ENCODE measurements at regions not wholly inside any gene's neighbourhood (a gene's known extent, or its start where the extent isn't known, plus 50 kb on each side); places are given as distances from the start of the nearest gene placed in this dataset.
"Not testable (repeated sequence)": the region's sequence is repeated elsewhere in the genome, so short reads cannot be mapped to it uniquely, and the experiment has no call there.

- no peak overlapping the region for H3K4me3 ChIP-seq (ENCODE audit: low read length)
These were observed 233.1 kb downstream of the RASEF start for GRCh38 chr9:82829818-82830217.

GRCh38 chr9:82865524-82865923 is 197.4 kb downstream of the RASEF start:
- Histone ChIP-seq H3K36me3 (ENCODE audit: insufficient read depth, low read length) (no peaks in the 10 kb centered on the region), H3K4me1 (ENCODE audit: low read length) (no peaks in the 10 kb centered on the region), H3K4me3 (ENCODE audit: low read length) (no peak overlapping the region), H3K79me2 (ENCODE audit: low read length) (no peaks in the 10 kb centered on the region), H3K27ac (ENCODE audit: low read length) (no peak overlapping the region), H3K27me3 (ENCODE audit: low read length) (no peaks in the 10 kb centered on the region), H3K9me3 (ENCODE audit: low read length) (peaks cover 6% of the 10 kb centered on the region), H3K9me2 (replicated peaks; ENCODE audit: insufficient read depth, low read length) (no peaks in the 10 kb centered on the region), H3K9ac (ENCODE audit: low read length) (no peak overlapping the region), H2AFZ (ENCODE audit: low read length) (no peak overlapping the region), H3K4me2 (ENCODE audit: low read depth, low read length, poor library complexity, severe bottlenecking) (no peak overlapping the region), H4K20me1 (ENCODE audit: insufficient read depth, low read depth, low read length) (no peaks in the 10 kb centered on the region)
- DNase-seq = no peak

More at GRCh38 chr9:82829818-82830217, 233.1 kb downstream of the RASEF start:
- Histone ChIP-seq H3K9me2 (replicated peaks; ENCODE audit: insufficient read depth, low read length) (no peaks in the 10 kb centered on the region), H3K9me3 (ENCODE audit: low read length) (0 out of 2 replicates have a peak, but pooled peaks cover 6% of the 10 kb centered on the region), H3K4me2 (ENCODE audit: low read depth, low read length, poor library complexity, severe bottlenecking) (no peak overlapping the region), H3K4me1 (ENCODE audit: low read length) (no peaks in the 10 kb centered on the region), H3K36me3 (ENCODE audit: insufficient read depth, low read length) (no peaks in the 10 kb centered on the region), H4K20me1 (ENCODE audit: insufficient read depth, low read depth, low read length) (no peaks in the 10 kb centered on the region), H3K27ac (ENCODE audit: low read length) (no peak overlapping the region), H3K9ac (ENCODE audit: low read length) (no peak overlapping the region), H2AFZ (ENCODE audit: low read length) (no peak overlapping the region), H3K27me3 (ENCODE audit: low read length) (no peaks in the 10 kb centered on the region), H3K79me2 (ENCODE audit: low read length) (no peaks in the 10 kb centered on the region)
- no peak for DNase-seq

GRCh38 chr9:82880336-82881050 is 182.4 kb downstream of the RASEF start:
- H4K20me1 ChIP-seq (ENCODE audit: insufficient read depth, low read depth, low read length) = no peaks in the 10 kb centered on the region
- no peaks in the 10 kb centered on the region for H3K27me3 ChIP-seq (ENCODE audit: low read length)
- no peak overlapping the region for H3K4me3 ChIP-seq (ENCODE audit: low read length)
- H3K4me1 ChIP-seq (ENCODE audit: low read length) = no peaks in the 10 kb centered on the region
- H3K4me2 ChIP-seq (ENCODE audit: low read depth, low read length, poor library complexity, severe bottlenecking) = no peak overlapping the region
- H3K9ac ChIP-seq (ENCODE audit: low read length) = no peak overlapping the region
- no peak overlapping the region for H3K27ac ChIP-seq (ENCODE audit: low read length)
- H3K36me3 ChIP-seq (ENCODE audit: insufficient read depth, low read length) = no peaks in the 10 kb centered on the region
- H3K9me3 ChIP-seq (ENCODE audit: low read length) = no peaks in the 10 kb centered on the region
- no peaks in the 10 kb centered on the region for H3K9me2 ChIP-seq (replicated peaks; ENCODE audit: insufficient read depth, low read length)
- no peaks in the 10 kb centered on the region for H3K79me2 ChIP-seq (ENCODE audit: low read length)
- DNase-seq = no peak
- H2AFZ ChIP-seq (ENCODE audit: low read length) = no peak overlapping the region

GRCh38 chr9:82882138-82882537 is 180.8 kb downstream of the RASEF start:
- Histone ChIP-seq H3K4me1 (ENCODE audit: low read length) (no peaks in the 10 kb centered on the region), H4K20me1 (ENCODE audit: insufficient read depth, low read depth, low read length) (no peaks in the 10 kb centered on the region), H3K9ac (ENCODE audit: low read length) (no peak overlapping the region), H3K79me2 (ENCODE audit: low read length) (no peaks in the 10 kb centered on the region), H3K4me3 (ENCODE audit: low read length) (no peak overlapping the region), H3K4me2 (ENCODE audit: low read depth, low read length, poor library complexity, severe bottlenecking) (no peak overlapping the region), H3K9me3 (ENCODE audit: low read length) (no peaks in the 10 kb centered on the region), H3K9me2 (replicated peaks; ENCODE audit: insufficient read depth, low read length) (no peaks in the 10 kb centered on the region), H3K27me3 (ENCODE audit: low read length) (no peaks in the 10 kb centered on the region), H3K27ac (ENCODE audit: low read length) (no peak overlapping the region), H3K36me3 (ENCODE audit: insufficient read depth, low read length) (no peaks in the 10 kb centered on the region), H2AFZ (ENCODE audit: low read length) (no peak overlapping the region)
- DNase-seq = no peak

GRCh38 chr9:82882748-82883147 is 180.2 kb downstream of the RASEF start:
- H2AFZ ChIP-seq (ENCODE audit: low read length) = no peak overlapping the region
- H3K36me3 ChIP-seq (ENCODE audit: insufficient read depth, low read length) = no peaks in the 10 kb centered on the region
- H3K9ac ChIP-seq (ENCODE audit: low read length) = no peak overlapping the region
- H3K27ac ChIP-seq (ENCODE audit: low read length) = no peak overlapping the region
- no peaks in the 10 kb centered on the region for H3K79me2 ChIP-seq (ENCODE audit: low read length)
- H4K20me1 ChIP-seq (ENCODE audit: insufficient read depth, low read depth, low read length) = no peaks in the 10 kb centered on the region
- no peak overlapping the region for H3K4me3 ChIP-seq (ENCODE audit: low read length)
- H3K4me1 ChIP-seq (ENCODE audit: low read length) = no peaks in the 10 kb centered on the region
- DNase-seq = no peak
- H3K9me2 ChIP-seq (replicated peaks; ENCODE audit: insufficient read depth, low read length) = no peaks in the 10 kb centered on the region
- H3K27me3 ChIP-seq (ENCODE audit: low read length) = no peaks in the 10 kb centered on the region
- no peaks in the 10 kb centered on the region for H3K9me3 ChIP-seq (ENCODE audit: low read length)
- H3K4me2 ChIP-seq (ENCODE audit: low read depth, low read length, poor library complexity, severe bottlenecking) = no peak overlapping the region

- Histone ChIP-seq H3K9me3 (ENCODE audit: low read length) (no peaks in the 10 kb centered on the region), H3K36me3 (ENCODE audit: insufficient read depth, low read length) (no peaks in the 10 kb centered on the region), H3K79me2 (ENCODE audit: low read length) (no peaks in the 10 kb centered on the region), H2AFZ (ENCODE audit: low read length) (no peak overlapping the region), H3K4me1 (ENCODE audit: low read length) (no peaks in the 10 kb centered on the region), H3K4me2 (ENCODE audit: low read depth, low read length, poor library complexity, severe bottlenecking) (no peak overlapping the region), H3K4me3 (ENCODE audit: low read length) (no peak overlapping the region), H3K27ac (ENCODE audit: low read length) (no peak overlapping the region), H3K27me3 (ENCODE audit: low read length) (no peaks in the 10 kb centered on the region), H3K9ac (ENCODE audit: low read length) (no peak overlapping the region), H3K9me2 (replicated peaks; ENCODE audit: insufficient read depth, low read length) (no peaks in the 10 kb centered on the region), H4K20me1 (ENCODE audit: insufficient read depth, low read depth, low read length) (no peaks in the 10 kb centered on the region)
- DNase-seq = no peak
These were observed 179.5 kb downstream of the RASEF start for GRCh38 chr9:82883436-82883835.

GRCh38 chr9:82883974-82884373 is 179.0 kb downstream of the RASEF start:
- not testable (repeated sequence) for H4K20me1 ChIP-seq (ENCODE audit: insufficient read depth, low read depth, low read length); H3K27ac ChIP-seq (ENCODE audit: low read length); H3K4me2 ChIP-seq (ENCODE audit: low read depth, low read length, poor library complexity, severe bottlenecking); H3K36me3 ChIP-seq (ENCODE audit: insufficient read depth, low read length); H2AFZ ChIP-seq (ENCODE audit: low read length); DNase-seq; H3K79me2 ChIP-seq (ENCODE audit: low read length); H3K9me3 ChIP-seq (ENCODE audit: low read length); H3K9ac ChIP-seq (ENCODE audit: low read length); H3K4me3 ChIP-seq (ENCODE audit: low read length); H3K9me2 ChIP-seq (replicated peaks; ENCODE audit: insufficient read depth, low read length); H3K27me3 ChIP-seq (ENCODE audit: low read length); H3K4me1 ChIP-seq (ENCODE audit: low read length)

GRCh38 chr9:82890401-82890800 is 172.5 kb downstream of the RASEF start:
- H3K79me2 ChIP-seq (ENCODE audit: low read length) = no peaks in the 10 kb centered on the region
- no peaks in the 10 kb centered on the region for H4K20me1 ChIP-seq (ENCODE audit: insufficient read depth, low read depth, low read length)
- no peak overlapping the region for H3K4me3 ChIP-seq (ENCODE audit: low read length)
- H3K27ac ChIP-seq (ENCODE audit: low read length) = no peak overlapping the region
- DNase-seq = no peak
- no peaks in the 10 kb centered on the region for H3K9me3 ChIP-seq (ENCODE audit: low read length)
- H3K9ac ChIP-seq (ENCODE audit: low read length) = no peak overlapping the region
- H3K4me1 ChIP-seq (ENCODE audit: low read length) = no peaks in the 10 kb centered on the region
- no peak overlapping the region for H3K4me2 ChIP-seq (ENCODE audit: low read depth, low read length, poor library complexity, severe bottlenecking)
- no peaks in the 10 kb centered on the region for H3K36me3 ChIP-seq (ENCODE audit: insufficient read depth, low read length)
- no peaks in the 10 kb centered on the region for H3K9me2 ChIP-seq (replicated peaks; ENCODE audit: insufficient read depth, low read length)
- no peaks in the 10 kb centered on the region for H3K27me3 ChIP-seq (ENCODE audit: low read length)
- no peak overlapping the region for H2AFZ ChIP-seq (ENCODE audit: low read length)

Data from Karpas-422 (cell line).